Suprapubic skin (tissue), 4 donors: ENCODE measurements at regions not wholly inside any gene's neighbourhood (a gene's known extent, or its start where the extent isn't known, plus 50 kb on each side); places are given as distances from the start of the nearest gene placed in this dataset.
"Not testable (repeated sequence)": the region's sequence is repeated elsewhere in the genome, so short reads cannot be mapped to it uniquely, and the experiment has no call there.

ENCODE experiments used
- DNase-seq, 2 donors: peaks; one replicate each; pipeline ENCODE4 v3.0.0-alpha.2; 2019; ENCODE audit warnings: low spot score in 2 of 2
- H3K27ac ChIP-seq: fragments of 200-600 bp; sonication (generic); one replicate; pipeline ENCODE4 v1.5.1; 2019
- H3K27me3 ChIP-seq: fragments of 200-600 bp; sonication (generic); one replicate; pipeline ENCODE4 v1.5.1; 2019
- H3K36me3 ChIP-seq: fragments of 200-600 bp; sonication (generic); one replicate; pipeline ENCODE4 v1.5.1; 2019
- H3K4me1 ChIP-seq: fragments of 200-600 bp; sonication (generic); one replicate; pipeline ENCODE4 v1.5.1; 2019
- H3K4me3 ChIP-seq: fragments of 200-600 bp; sonication (generic); one replicate; pipeline ENCODE4 v1.5.1; 2019; ENCODE audit warnings: mild to moderate bottlenecking
- H3K9me3 ChIP-seq: fragments of 200-600 bp; sonication (generic); one replicate; pipeline ENCODE4 v1.5.1; 2019
- EP300 ChIP-seq: sonication (generic); formaldehyde crosslinking; IDR thresholded peaks from one replicate; pipeline ENCODE4 v1.6.1; 2017; ENCODE audit warnings: antibody characterized with exemption
- POLR2A ChIP-seq, 2 donors: fragments of 450-650 bp; IDR thresholded peaks; one replicate each; pipeline ENCODE4 v1.6.1; 2017; ENCODE audit warnings: antibody characterized with exemption in 2 of 2, mild to moderate bottlenecking in 2 of 2, moderate library complexity in 2 of 2
- POLR2AphosphoS5 ChIP-seq, 3 donors: sonication (generic); formaldehyde crosslinking; IDR thresholded peaks; one replicate each; pipeline ENCODE4 v1.6.1; 2017; ENCODE audit warnings: antibody characterized with exemption in 3 of 3
- WGBS: methylation state at CpG from one replicate; pipeline ENCODE4 v1.1.5; 2018; 5-methylcytosine and 5-hydroxymethylcytosine counted together
- TF ChIP-seq, protein P1 (sequence below), 2 donors: fragments of 200-600 bp in 1 of 2; fragments of 450-650 bp in 1 of 2; sonication (generic) in 1 of 2; IDR thresholded peaks; one replicate each; pipeline ENCODE4 v1.5.1; 2016 to 2019; ENCODE audit warnings: antibody characterized with exemption in 2 of 2, mild to moderate bottlenecking in 1 of 2, moderate library complexity in 1 of 2

DNA sequence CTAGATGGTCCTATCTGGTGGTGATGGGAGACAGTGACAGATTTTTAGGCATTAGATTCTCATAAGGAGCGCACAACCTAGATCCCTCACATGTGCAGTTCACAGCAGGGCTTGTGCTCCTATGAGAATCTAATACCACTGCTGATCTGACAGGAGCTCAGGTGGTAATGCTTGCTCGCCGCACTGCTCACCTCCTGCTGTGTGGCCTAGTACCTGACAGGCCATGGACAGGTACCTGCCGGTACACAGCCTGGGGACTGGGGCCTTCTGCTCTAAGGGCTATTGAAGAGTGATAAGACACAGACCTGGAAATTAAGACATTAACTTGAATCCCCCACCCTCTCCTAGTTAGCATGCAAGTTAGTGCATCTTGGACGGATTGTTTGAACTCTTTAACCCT, 64.4 kb downstream of the KLRB1 start:
- H3K4me1 ChIP-seq, H3K36me3 ChIP-seq, H3K9me3 ChIP-seq, H3K27ac ChIP-seq, H3K27me3 ChIP-seq, DNase-seq, H3K4me3 ChIP-seq: not testable (repeated sequence)
- WGBS, result 89% methylated on average over 5 of the region's 5 CpGs

DNA sequence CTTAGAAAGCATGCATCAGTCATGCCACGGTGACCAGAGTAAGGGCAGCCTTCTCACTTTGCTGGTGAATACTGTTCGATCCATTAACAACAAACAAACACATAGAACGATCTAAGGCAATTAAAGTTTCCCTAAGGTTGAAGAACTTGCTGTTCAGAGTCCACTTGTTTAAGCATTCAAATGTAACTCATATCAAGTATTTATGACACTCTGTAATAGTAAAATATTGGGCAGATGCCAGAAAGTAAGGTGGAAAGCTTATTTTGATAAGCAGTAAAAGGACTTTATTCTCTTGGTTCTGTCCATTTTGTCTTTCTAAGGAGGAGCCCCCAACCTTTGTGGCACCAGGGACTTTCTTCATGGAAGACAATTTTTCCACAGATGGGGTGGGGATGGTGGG, 64.9 kb downstream of the KLRB1 start:
- not testable (repeated sequence) for H3K27ac ChIP-seq, H3K4me3 ChIP-seq, H3K27me3 ChIP-seq, H3K4me1 ChIP-seq, H3K9me3 ChIP-seq, H3K36me3 ChIP-seq, DNase-seq
- WGBS, result 90% methylated on average over 3 of the region's 3 CpGs

DNA sequence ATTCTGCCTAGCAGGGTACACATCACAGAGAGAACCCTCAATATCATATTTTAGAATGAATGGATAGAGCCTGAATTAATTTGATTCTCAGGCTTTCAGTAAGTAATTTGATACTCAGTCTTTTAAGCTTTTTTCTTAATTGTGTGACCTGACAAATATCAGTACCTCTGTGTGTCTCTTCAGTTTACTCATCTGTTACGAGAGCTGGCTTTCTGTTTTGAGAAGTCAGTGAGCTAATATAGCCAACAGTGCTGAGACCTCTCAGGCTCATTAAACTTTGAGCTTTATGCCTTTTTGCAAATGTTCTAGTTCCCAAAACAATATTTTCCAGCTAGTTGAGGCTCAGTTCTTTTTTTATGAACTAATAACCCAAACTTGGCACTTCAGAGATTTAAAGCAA, 91.8 kb downstream of the KLRB1 start:
- not testable (repeated sequence) for H3K4me1 ChIP-seq, H3K4me3 ChIP-seq, H3K9me3 ChIP-seq, H3K36me3 ChIP-seq, DNase-seq, H3K27me3 ChIP-seq, H3K27ac ChIP-seq
- 77% methylated on average over 1 of the region's 1 CpG for WGBS

DNA sequence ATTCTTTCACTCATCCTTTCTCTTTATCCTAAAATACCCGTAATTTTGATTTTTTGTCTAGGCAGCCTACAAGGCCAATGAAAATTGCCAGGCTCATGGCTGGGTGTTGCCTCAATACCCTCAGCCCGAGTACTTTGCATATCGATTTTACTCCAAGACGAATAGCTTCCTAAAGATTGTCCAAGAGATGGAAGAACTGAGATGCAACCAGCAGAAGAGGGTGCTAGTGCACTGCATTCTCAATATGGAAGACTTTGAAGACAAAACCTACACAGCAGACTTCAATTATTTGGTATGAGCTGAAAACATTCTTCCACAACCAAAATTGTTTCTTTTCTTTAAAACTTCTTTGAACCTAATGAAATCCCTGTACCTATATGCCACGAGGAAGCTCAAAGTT, 95.0 kb downstream of the KLRB1 start:
- not testable (repeated sequence) for H3K9me3 ChIP-seq
- WGBS, result 95% methylated on average over 5 of the region's 5 CpGs

DNA sequence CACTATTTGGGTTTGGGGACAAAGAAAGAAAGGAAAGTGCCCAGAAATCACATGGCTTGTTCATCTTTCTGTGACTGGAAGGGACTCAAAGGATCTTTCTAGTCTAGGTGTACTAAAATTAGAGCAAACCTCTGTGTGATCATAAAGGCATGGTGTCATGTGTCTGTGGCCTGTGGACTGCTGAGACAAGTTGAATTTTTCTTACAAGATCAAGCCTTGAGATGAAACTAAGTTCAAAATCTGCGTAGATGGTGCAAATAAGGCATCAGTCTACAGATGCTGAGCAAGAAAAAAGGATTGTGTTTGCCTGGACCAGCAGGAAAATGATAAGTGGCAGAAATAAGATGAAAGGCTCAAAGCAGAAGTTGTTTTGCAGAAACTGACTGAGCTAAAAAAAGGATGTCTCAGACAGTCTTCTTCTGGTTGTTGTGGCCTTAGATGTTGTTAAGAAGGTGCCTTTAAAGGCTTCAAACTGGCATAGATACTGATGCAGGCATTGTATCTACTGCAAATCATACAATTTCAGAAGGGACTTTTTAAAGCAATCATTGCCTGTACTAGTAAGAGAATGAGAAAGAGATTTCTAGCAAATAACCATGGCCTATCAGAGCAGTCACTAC, 97.2 kb downstream of the KLRB1 start:
- not testable (repeated sequence) for H3K9me3 ChIP-seq, H3K27ac ChIP-seq, H3K27me3 ChIP-seq, H3K4me3 ChIP-seq, H3K36me3 ChIP-seq, DNase-seq
- peaks cover 19% of the 10 kb centered on the region for H3K4me1 ChIP-seq
- 92% methylated on average over 1 of the region's 1 CpG for WGBS

More for the DNA sequence above, 95.0 kb downstream of the KLRB1 start:
- not testable (repeated sequence) for H3K36me3 ChIP-seq, H3K27me3 ChIP-seq, DNase-seq, H3K27ac ChIP-seq, H3K4me3 ChIP-seq
- H3K4me1 ChIP-seq, result peaks cover 19% of the 10 kb centered on the region

DNA sequence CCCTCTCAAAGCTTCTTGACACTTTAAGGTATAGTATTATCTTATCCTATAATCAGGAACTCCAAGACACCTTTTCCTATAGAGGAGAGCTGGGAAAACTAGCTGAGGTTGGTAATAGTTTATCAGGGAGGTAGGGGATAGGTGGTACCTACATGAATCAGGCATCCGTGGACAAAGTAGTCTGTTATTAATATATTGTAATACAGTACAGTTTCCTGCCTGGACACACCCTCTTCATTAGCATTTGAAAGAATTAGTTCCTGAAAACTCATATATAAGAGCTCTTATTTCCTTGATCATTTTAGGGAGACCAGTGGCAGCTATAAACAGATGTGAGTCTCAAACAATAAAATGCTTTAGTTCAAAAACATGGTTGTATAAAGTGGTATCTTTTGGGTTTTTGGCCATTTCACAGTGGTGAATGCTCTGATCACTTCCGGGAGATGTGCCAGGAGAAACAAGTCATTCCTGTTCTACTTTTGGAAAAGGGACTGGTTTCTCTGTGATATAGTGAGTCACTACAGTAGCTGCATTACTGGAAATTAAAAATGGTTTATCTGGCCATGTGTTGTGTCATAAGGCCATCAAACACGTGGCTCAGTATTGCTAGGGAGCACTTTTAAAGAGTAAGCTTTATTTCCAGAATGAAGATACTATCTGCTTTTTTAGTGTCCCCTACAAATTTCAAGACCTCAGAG, 98.1 kb downstream of the KLRB1 start:
- H3K27me3 ChIP-seq, result no peaks in the 10 kb centered on the region

DNA sequence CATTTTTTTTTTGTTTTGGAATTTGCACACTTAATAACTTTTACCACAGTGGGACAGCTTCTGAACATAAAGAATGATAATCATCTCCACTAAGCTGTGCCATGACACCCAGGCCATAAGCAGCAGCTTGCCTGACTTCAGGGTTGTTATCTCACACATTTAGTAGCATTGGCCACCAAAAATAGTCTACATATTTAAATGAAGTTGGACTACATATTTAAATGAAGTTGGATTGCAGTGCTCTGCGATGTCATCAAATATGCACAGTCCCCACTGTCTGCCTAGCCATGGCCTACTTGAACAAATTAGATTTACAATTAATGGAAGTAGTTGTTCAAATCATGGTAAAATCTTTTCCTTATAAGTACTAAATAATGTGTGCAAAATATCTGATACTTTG, 101.0 kb downstream of the KLRB1 start:
- WGBS, result 94% methylated on average over 1 of the region's 1 CpG
- H3K36me3 ChIP-seq, result no peaks in the 10 kb centered on the region
- no peak for TF ChIP-seq EP300
- TF ChIP-seq POLR2A (IDR thresholded peaks at IDR 0.05), result no peak
- TF ChIP-seq, protein P1, sequence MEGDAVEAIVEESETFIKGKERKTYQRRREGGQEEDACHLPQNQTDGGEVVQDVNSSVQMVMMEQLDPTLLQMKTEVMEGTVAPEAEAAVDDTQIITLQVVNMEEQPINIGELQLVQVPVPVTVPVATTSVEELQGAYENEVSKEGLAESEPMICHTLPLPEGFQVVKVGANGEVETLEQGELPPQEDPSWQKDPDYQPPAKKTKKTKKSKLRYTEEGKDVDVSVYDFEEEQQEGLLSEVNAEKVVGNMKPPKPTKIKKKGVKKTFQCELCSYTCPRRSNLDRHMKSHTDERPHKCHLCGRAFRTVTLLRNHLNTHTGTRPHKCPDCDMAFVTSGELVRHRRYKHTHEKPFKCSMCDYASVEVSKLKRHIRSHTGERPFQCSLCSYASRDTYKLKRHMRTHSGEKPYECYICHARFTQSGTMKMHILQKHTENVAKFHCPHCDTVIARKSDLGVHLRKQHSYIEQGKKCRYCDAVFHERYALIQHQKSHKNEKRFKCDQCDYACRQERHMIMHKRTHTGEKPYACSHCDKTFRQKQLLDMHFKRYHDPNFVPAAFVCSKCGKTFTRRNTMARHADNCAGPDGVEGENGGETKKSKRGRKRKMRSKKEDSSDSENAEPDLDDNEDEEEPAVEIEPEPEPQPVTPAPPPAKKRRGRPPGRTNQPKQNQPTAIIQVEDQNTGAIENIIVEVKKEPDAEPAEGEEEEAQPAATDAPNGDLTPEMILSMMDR (IDR thresholded peaks at IDR 0.05), result no peak
- TF ChIP-seq POLR2AphosphoS5 (IDR thresholded peaks at IDR 0.05), result no peak
- H3K9me3 ChIP-seq, result no peaks in the 10 kb centered on the region
- no peak for DNase-seq
- H3K4me1 ChIP-seq, result peaks cover 19% of the 10 kb centered on the region
- no peaks in the 10 kb centered on the region for H3K27me3 ChIP-seq
- no peak overlapping the region for H3K27ac ChIP-seq
- H3K4me3 ChIP-seq, result no peak overlapping the region

More for the DNA sequence above, 98.1 kb downstream of the KLRB1 start:
- WGBS, result 27% methylated on average over 3 of the region's 3 CpGs
- Histone ChIP-seq H3K4me1 (peaks cover 19% of the 10 kb centered on the region), H3K36me3 (no peaks in the 10 kb centered on the region), H3K4me3 (no peak overlapping the region), H3K27ac (peak overlapping the region; percentile 50), H3K9me3 (no peaks in the 10 kb centered on the region)
- DNase-seq, result no peak
- TF ChIP-seq, protein P1 (IDR thresholded peaks at IDR 0.05), result no peak
- no peak for TF ChIP-seq POLR2AphosphoS5 (IDR thresholded peaks at IDR 0.05)

DNA sequence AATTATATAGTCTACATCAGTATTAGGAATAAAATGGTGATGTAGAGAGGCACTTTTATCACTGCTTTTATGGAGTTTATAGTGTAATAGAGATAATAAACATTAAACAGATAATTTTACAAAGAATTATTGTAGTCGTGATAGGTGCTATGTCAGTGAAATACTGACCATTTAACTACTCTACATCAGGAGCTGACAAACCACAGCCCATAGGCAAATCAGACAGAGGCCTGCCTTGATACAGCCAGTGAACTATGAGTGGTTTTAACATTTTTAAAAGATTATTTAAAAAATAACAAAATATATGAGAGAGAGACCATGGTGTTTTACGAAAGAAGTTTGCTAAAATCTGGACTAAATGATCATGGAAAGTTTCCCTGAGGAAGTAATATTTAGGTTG, 104.3 kb downstream of the KLRB1 start:
- H3K4me1 ChIP-seq, H3K27ac ChIP-seq, H3K9me3 ChIP-seq, H3K27me3 ChIP-seq, DNase-seq, H3K36me3 ChIP-seq, H3K4me3 ChIP-seq: not testable (repeated sequence)
- WGBS, result 100% methylated on average over 1 of the region's 2 CpGs

DNA sequence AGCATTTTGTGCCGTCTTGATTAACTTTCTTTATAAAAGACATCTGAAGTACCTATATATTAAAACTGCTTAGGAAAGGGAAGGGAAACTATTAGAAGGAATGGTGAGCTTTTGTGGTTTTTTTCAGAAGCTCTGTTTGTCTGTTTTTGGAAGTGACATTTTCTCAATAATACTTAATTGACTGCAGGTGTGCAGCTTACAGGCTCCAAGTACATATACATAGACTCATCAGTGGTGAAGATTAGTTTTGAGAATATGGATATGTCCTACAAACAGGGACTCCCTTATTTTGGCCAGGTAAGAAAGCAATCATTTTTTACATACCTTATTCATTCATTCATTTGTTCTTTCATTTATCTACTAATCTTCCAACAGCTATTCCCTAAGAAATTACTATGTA, 104.9 kb downstream of the KLRB1 start:
- 81% methylated on average over 1 of the region's 1 CpG for WGBS
- not testable (repeated sequence) for H3K4me1 ChIP-seq, H3K27me3 ChIP-seq, H3K36me3 ChIP-seq, H3K9me3 ChIP-seq, H3K4me3 ChIP-seq, DNase-seq, H3K27ac ChIP-seq

DNA sequence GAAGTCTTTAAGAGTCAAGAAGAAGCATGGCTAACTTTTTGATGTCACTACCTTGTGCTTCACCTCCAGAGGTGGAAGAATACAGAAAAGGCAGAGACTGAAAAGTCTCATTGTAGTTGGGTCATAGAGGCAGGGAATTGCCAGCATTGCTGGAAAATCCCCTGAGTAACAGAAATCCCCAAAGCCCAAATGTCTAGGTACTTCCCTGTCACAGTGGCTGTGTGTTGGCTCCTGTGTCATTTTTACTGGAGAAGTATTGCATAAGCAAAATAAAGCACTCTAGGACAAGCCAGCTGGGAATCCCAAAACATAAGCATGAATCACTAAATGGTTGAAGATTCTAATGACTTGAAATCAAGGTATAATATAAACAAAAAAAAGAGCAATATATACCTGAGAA, 114.4 kb downstream of the KLRB1 start:
- H3K27me3 ChIP-seq, H3K4me1 ChIP-seq, H3K4me3 ChIP-seq, H3K36me3 ChIP-seq, DNase-seq, H3K27ac ChIP-seq, H3K9me3 ChIP-seq: not testable (repeated sequence)

DNA sequence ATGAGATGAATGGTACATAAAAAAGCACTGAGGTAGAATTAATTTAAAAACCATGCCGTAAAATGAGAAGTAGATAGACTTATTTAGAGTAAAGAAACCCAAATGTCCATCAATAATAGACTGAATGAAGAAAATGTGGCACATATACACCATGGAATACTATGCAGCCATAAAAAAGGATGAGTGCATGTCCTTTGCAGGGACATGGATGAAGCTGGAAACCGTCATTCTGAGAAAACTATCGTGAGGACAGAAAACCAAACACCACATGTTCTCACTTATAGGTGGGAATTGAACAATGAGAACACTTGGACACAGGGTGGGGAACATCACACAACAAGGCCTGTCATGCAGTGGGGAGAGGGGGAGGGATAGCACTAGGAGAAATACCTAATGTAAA, 126.4 kb downstream of the KLRB1 start:
- not testable (repeated sequence) for DNase-seq, H3K36me3 ChIP-seq, H3K27me3 ChIP-seq, H3K27ac ChIP-seq, H3K4me1 ChIP-seq, H3K4me3 ChIP-seq, H3K9me3 ChIP-seq
- 97% methylated on average over 3 of the region's 3 CpGs for WGBS

DNA sequence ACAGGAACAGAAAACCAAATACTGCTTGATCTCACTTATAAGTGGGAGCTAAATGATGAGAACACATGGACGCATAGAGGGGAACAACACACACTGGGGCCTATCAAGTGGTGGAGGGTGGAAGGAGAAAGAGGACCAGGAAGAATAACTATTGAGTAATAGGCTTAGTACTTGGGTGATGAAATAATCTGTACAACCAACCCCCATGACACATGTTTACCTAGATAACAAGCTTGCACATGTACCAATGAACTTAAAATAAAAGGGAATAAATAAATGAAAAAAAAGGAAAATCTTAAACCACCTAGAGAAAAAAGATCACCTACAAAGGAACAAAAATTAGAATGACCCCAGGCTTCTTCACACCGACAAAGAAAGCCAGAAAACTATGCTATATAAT, 133.5 kb downstream of the KLRB1 start:
- 77% methylated on average over 2 of the region's 2 CpGs for WGBS
- not testable (repeated sequence) for H3K9me3 ChIP-seq, DNase-seq, H3K27ac ChIP-seq, H3K36me3 ChIP-seq, H3K27me3 ChIP-seq, H3K4me1 ChIP-seq, H3K4me3 ChIP-seq
